ENCODE measurements at regions not wholly inside any gene's neighbourhood (a gene's known extent, or its start where the extent isn't known, plus 50 kb on each side); places are given as distances from the start of the nearest gene placed in this dataset.

- DNase-seq, result no peak
Observed at GRCh38 chr11:116234989-116235568, 537.7 kb downstream of the BUD13 start.

- DNase-seq, result no peak
Observed at GRCh38 chr11:116233561-116233960, 539.2 kb downstream of the BUD13 start.

- DNase-seq, result no peak
Observed at GRCh38 chr11:116232364-116232828, 540.4 kb downstream of the BUD13 start.

GRCh38 chr11:116231543-116231942, 541.2 kb downstream of the BUD13 start:
- no peak for DNase-seq

GRCh38 chr11:116230438-116230837, 542.3 kb downstream of the BUD13 start:
- DNase-seq, result no peak

- no peak for DNase-seq
Observed at GRCh38 chr11:116229236-116229970, 543.4 kb downstream of the BUD13 start.

- no peak for DNase-seq
Observed at GRCh38 chr11:116226731-116227130, 546.1 kb downstream of the BUD13 start.

GRCh38 chr11:116225784-116226585, 546.8 kb downstream of the BUD13 start:
- no peak for DNase-seq

GRCh38 chr11:116225236-116225635, 547.6 kb downstream of the BUD13 start:
- no peak for DNase-seq

- DNase-seq, result no peak
Observed at GRCh38 chr11:116224889-116225200, 547.9 kb downstream of the BUD13 start.

GRCh38 chr11:116224154-116224888, 548.5 kb downstream of the BUD13 start:
- DNase-seq, result no peak

GRCh38 chr11:116221351-116221750, 551.4 kb downstream of the BUD13 start:
- no peak for DNase-seq

- DNase-seq, result no peak
Observed at GRCh38 chr11:116219171-116219635, 553.6 kb downstream of the BUD13 start.

- DNase-seq, result no peak
Observed at GRCh38 chr11:116217441-116217840, 555.3 kb downstream of the BUD13 start.

- no peak for DNase-seq
Observed at GRCh38 chr11:116217006-116217405, 555.8 kb downstream of the BUD13 start.

- DNase-seq, result no peak
Observed at GRCh38 chr11:116215471-116216113, 557.2 kb downstream of the BUD13 start.

GRCh38 chr11:116211147-116211546, 561.6 kb downstream of the BUD13 start:
- no peak for DNase-seq

GRCh38 chr11:116210663-116211062, 562.1 kb downstream of the BUD13 start:
- no peak for DNase-seq

GRCh38 chr11:116209255-116209654, 563.5 kb downstream of the BUD13 start:
- no peak for DNase-seq

- no peak for DNase-seq
Observed at GRCh38 chr11:116207421-116208141, 565.2 kb downstream of the BUD13 start.

GRCh38 chr11:116207019-116207418, 565.8 kb downstream of the BUD13 start:
- DNase-seq, result no peak

- DNase-seq, result no peak
Observed at GRCh38 chr11:116202922-116203321, 569.9 kb downstream of the BUD13 start.
